ENCODE measurements at regions not wholly inside any gene's neighbourhood (a gene's known extent, or its start where the extent isn't known, plus 50 kb on each side); places are given as distances from the start of the nearest gene placed in this dataset.

GRCh38 chr2:145260674-145261073, 740.8 kb upstream of the ZEB2 start:
- DNase-seq = no peak

- no peak for DNase-seq
These were observed 740.2 kb upstream of the ZEB2 start for GRCh38 chr2:145260081-145260480.

GRCh38 chr2:145258903-145259579, 739.1 kb upstream of the ZEB2 start:
- DNase-seq = peak in 1 of 5 experiments; percentile 84

GRCh38 chr2:145257931-145258330, 738.0 kb upstream of the ZEB2 start:
- DNase-seq = no peak

GRCh38 chr2:145256551-145256950, 736.6 kb upstream of the ZEB2 start:
- DNase-seq = no peak

- no peak for DNase-seq
These were observed 734.4 kb upstream of the ZEB2 start for GRCh38 chr2:145254291-145254690.

GRCh38 chr2:145253492-145253891, 733.6 kb upstream of the ZEB2 start:
- DNase-seq = no peak

- no peak for DNase-seq
These were observed 725.5 kb upstream of the ZEB2 start for GRCh38 chr2:145245268-145245870.

GRCh38 chr2:145235312-145235711, 715.4 kb upstream of the ZEB2 start:
- no peak for DNase-seq

GRCh38 chr2:145230546-145230945, 710.6 kb upstream of the ZEB2 start:
- no peak for DNase-seq

GRCh38 chr2:145228506-145228905, 708.6 kb upstream of the ZEB2 start:
- no peak for DNase-seq

- DNase-seq = no peak
These were observed 707.0 kb upstream of the ZEB2 start for GRCh38 chr2:145226901-145227300.

GRCh38 chr2:145221516-145221915, 701.6 kb upstream of the ZEB2 start:
- no peak for DNase-seq

- DNase-seq = no peak
These were observed 701.1 kb upstream of the ZEB2 start for GRCh38 chr2:145221032-145221431.

GRCh38 chr2:145220496-145220895, 700.6 kb upstream of the ZEB2 start:
- DNase-seq = no peak

- DNase-seq = no peak
These were observed 688.0 kb upstream of the ZEB2 start for GRCh38 chr2:145207884-145208283.

GRCh38 chr2:145206496-145207281, 686.8 kb upstream of the ZEB2 start:
- no peak for DNase-seq

- no peak for DNase-seq
These were observed 684.0 kb upstream of the ZEB2 start for GRCh38 chr2:145203891-145204290.

GRCh38 chr2:145199827-145200706, 680.1 kb upstream of the ZEB2 start:
- DNase-seq = no peak

GRCh38 chr2:145199042-145199441, 679.1 kb upstream of the ZEB2 start:
- DNase-seq = no peak

- DNase-seq = no peak
These were observed 678.6 kb upstream of the ZEB2 start for GRCh38 chr2:145198555-145198954.

- no peak for DNase-seq
These were observed 678.0 kb upstream of the ZEB2 start for GRCh38 chr2:145197944-145198343.

- DNase-seq = no peak
These were observed 674.8 kb upstream of the ZEB2 start for GRCh38 chr2:145194673-145195072.

Data from T-helper 2 cell (primary cell).